MCF 10A (cell line): ENCODE measurements at regions not wholly inside any gene's neighbourhood (a gene's known extent, or its start where the extent isn't known, plus 50 kb on each side); places are given as distances from the start of the nearest gene placed in this dataset.

Experiments
- BruUV-seq: library from RNA; stranded (reverse); fragments of 400-500 nt; replicated peaks from 2 replicates; lab custom pipeline; 2021; lab: Mats Ljungman, UMichigan
- CTCF ChIA-PET: fragments of 300-600 bp; sonication (Branson Sonifier 250); formaldehyde crosslinking; extraction: SDS; loops from one replicate; lab custom pipeline; 2021; ENCODE audit warnings: antibody characterized with exemption, inconsistent platforms; lab: Yijun Ruan, JAX
- POLR2A ChIA-PET: fragments of 300-600, 350-650 bp; sonication (Branson Sonifier 250); formaldehyde crosslinking; extraction: SDS; loops from one replicate; lab custom pipeline; 2020; ENCODE audit warnings: antibody characterized with exemption, inconsistent platforms; lab: Yijun Ruan, JAX
- DNase-seq: peaks from one replicate; pipeline ENCODE4 v3.0.0-alpha.2; 2018; ENCODE audit not compliant: unreplicated experiment
- H3K27ac Mint-ChIP-seq: one replicate; pipeline ENCODE4 v1.8.0; 2022; ENCODE audit warnings: mild to moderate bottlenecking, low read depth, mixed read lengths; ENCODE audit not compliant: unreplicated experiment
- H3K27me3 Mint-ChIP-seq: one replicate; pipeline ENCODE4 v1.8.0; 2022; ENCODE audit warnings: mixed read lengths; ENCODE audit not compliant: insufficient read depth, unreplicated experiment
- H3K36me3 Mint-ChIP-seq: one replicate; pipeline ENCODE4 v1.8.0; 2022; ENCODE audit warnings: mild to moderate bottlenecking, moderate library complexity, mixed read lengths; ENCODE audit not compliant: insufficient read depth, unreplicated experiment
- H3K4me1 Mint-ChIP-seq: one replicate; pipeline ENCODE4 v1.8.0; 2022; ENCODE audit warnings: mixed read lengths; ENCODE audit not compliant: insufficient read depth, unreplicated experiment
- H3K4me3 Mint-ChIP-seq: one replicate; pipeline ENCODE4 v1.8.0; 2022; ENCODE audit warnings: mild to moderate bottlenecking, moderate library complexity, mixed read lengths; ENCODE audit not compliant: unreplicated experiment
- H3K9me3 Mint-ChIP-seq: one replicate; pipeline ENCODE4 v1.8.0; 2022; ENCODE audit warnings: mixed read lengths; ENCODE audit not compliant: unreplicated experiment
- CTCF ChIP-seq: fragments of 200-600 bp; IDR thresholded peaks from one replicate; pipeline ENCODE4 v1.8.0; 2022; ENCODE audit warnings: antibody characterized with exemption, mild to moderate bottlenecking; ENCODE audit not compliant: unreplicated experiment
- intact Hi-C: fragments of 100-400 bp; cut with micrococcal nuclease; formaldehyde crosslinking; loops from 2 replicates; pipeline ENCODE4 v1.14.1; 2022

- POLR2A ChIA-PET = interaction anchor here (0.6 kb wide), 1 partner anchor 58 kb away, joined by 3 read pairs; no protein-coding TSS in a partner anchor
- no peak for DNase-seq
- Mint-ChIP-seq H3K36me3 (peaks cover 5% of the 10 kb centered on the region), H3K9me3 (peaks cover 8% of the 10 kb centered on the region), H3K4me1 (peaks cover 12% of the 10 kb centered on the region), H3K27ac (peak overlapping the region; percentile 47), H3K27me3 (no peaks in the 10 kb centered on the region), H3K4me3 (no peak overlapping the region)
- TF ChIP-seq CTCF = no peak
- BruUV-seq = no TSS peak
- CTCF ChIA-PET = interaction anchor here (0.5 to 4.6 kb wide), 8 partner anchors 13 to 1803 kb away, joined by 3 to 26 read pairs (median 3); no protein-coding TSS in a partner anchor
- intact Hi-C loops = no loop called here
These were observed 77.1 kb upstream of the GALNT5 start for GRCh38 chr2:157180359-157180758.

- H3K27me3 Mint-ChIP-seq = no peaks in the 10 kb centered on the region
- peaks cover 5% of the 10 kb centered on the region for H3K36me3 Mint-ChIP-seq
- peak; percentile 45 for DNase-seq
- intact Hi-C loops = no loop called here
- H3K27ac Mint-ChIP-seq = peak overlapping the region; percentile 47
- peaks cover 8% of the 10 kb centered on the region for H3K9me3 Mint-ChIP-seq
- BruUV-seq = no TSS peak
- TF ChIP-seq CTCF = no peak
- H3K4me1 Mint-ChIP-seq = peaks cover 19% of the 10 kb centered on the region
- POLR2A ChIA-PET = interaction anchor here (0.6 to 0.7 kb wide), 3 partner anchors 59 to 1803 kb away, joined by 3 read pairs; no protein-coding TSS in a partner anchor
- no peak overlapping the region for H3K4me3 Mint-ChIP-seq
- CTCF ChIA-PET = interaction anchor here (1.4 to 4.6 kb wide), 2 partner anchors 12 to 288 kb away, joined by 4 to 26 read pairs; no protein-coding TSS in a partner anchor
These were observed 76.3 kb upstream of the GALNT5 start for GRCh38 chr2:157181234-157181633.

- Mint-ChIP-seq H3K4me1 (peaks cover 19% of the 10 kb centered on the region), H3K9me3 (peaks cover 8% of the 10 kb centered on the region), H3K4me3 (no peak overlapping the region), H3K27me3 (no peaks in the 10 kb centered on the region), H3K27ac (peak overlapping the region; percentile 92), H3K36me3 (peaks cover 5% of the 10 kb centered on the region)
- CTCF ChIA-PET = interaction anchor here (0.6 to 4.6 kb wide), 6 partner anchors 9 to 847 kb away, joined by 3 to 26 read pairs (median 3); no protein-coding TSS in a partner anchor
- DNase-seq = no peak
- no peak for TF ChIP-seq CTCF
- intact Hi-C loops = loop anchor here (2.0 kb wide), 1 partner anchor 847 kb away; no protein-coding TSS in a partner anchor
- POLR2A ChIA-PET = interaction anchor here (0.6 to 1.1 kb wide), 3 partner anchors 8 to 114 kb away, joined by 3 read pairs; no protein-coding TSS in a partner anchor
- BruUV-seq = TSS peak; percentile 98
These were observed 75.2 kb upstream of the GALNT5 start for GRCh38 chr2:157182204-157182709.

GRCh38 chr2:157182834-157183396 lies 74.6 kb upstream of the GALNT5 start:
- ChIA-PET CTCF (interaction anchor here (0.6 to 4.6 kb wide), 6 partner anchors 10 to 848 kb away, joined by 3 to 26 read pairs (median 3); no protein-coding TSS in a partner anchor), POLR2A (interaction anchor here (0.6 to 1.1 kb wide), 3 partner anchors 9 to 115 kb away, joined by 3 read pairs; no protein-coding TSS in a partner anchor)
- peaks cover 8% of the 10 kb centered on the region for H3K9me3 Mint-ChIP-seq
- peak; percentile 91 for DNase-seq
- no peaks in the 10 kb centered on the region for H3K27me3 Mint-ChIP-seq
- H3K27ac Mint-ChIP-seq = peak overlapping the region; percentile 92
- H3K4me3 Mint-ChIP-seq = peak overlapping the region; percentile 29
- intact Hi-C loops = loop anchor here (2.0 kb wide), 1 partner anchor 848 kb away; no protein-coding TSS in a partner anchor
- peaks cover 5% of the 10 kb centered on the region for H3K36me3 Mint-ChIP-seq
- BruUV-seq = no TSS peak
- TF ChIP-seq CTCF = no peak
- H3K4me1 Mint-ChIP-seq = peaks cover 19% of the 10 kb centered on the region
